DND-41 (cell line): ENCODE measurements at regions not wholly inside any gene's neighbourhood (a gene's known extent, or its start where the extent isn't known, plus 50 kb on each side); places are given as distances from the start of the nearest gene placed in this dataset.

ENCODE experiments used
- EZH2 ChIP-seq: IDR thresholded peaks from 3 replicates; pipeline ENCODE4 v1.6.1; 2012; ENCODE audit warnings: borderline replicate concordance, low read depth, mild to moderate bottlenecking, moderate library complexity, low read length, inconsistent platforms; ENCODE audit not compliant: severe bottlenecking
- TF ChIP-seq, protein P1 (sequence below): IDR thresholded peaks from 2 replicates; pipeline ENCODE4 v1.5.1; 2012; ENCODE audit warnings: borderline replicate concordance, low read length, moderate library complexity, mild to moderate bottlenecking; ENCODE audit not compliant: poor library complexity, severe bottlenecking; ENCODE audit errors: extremely low read depth

- TF ChIP-seq, protein P1, sequence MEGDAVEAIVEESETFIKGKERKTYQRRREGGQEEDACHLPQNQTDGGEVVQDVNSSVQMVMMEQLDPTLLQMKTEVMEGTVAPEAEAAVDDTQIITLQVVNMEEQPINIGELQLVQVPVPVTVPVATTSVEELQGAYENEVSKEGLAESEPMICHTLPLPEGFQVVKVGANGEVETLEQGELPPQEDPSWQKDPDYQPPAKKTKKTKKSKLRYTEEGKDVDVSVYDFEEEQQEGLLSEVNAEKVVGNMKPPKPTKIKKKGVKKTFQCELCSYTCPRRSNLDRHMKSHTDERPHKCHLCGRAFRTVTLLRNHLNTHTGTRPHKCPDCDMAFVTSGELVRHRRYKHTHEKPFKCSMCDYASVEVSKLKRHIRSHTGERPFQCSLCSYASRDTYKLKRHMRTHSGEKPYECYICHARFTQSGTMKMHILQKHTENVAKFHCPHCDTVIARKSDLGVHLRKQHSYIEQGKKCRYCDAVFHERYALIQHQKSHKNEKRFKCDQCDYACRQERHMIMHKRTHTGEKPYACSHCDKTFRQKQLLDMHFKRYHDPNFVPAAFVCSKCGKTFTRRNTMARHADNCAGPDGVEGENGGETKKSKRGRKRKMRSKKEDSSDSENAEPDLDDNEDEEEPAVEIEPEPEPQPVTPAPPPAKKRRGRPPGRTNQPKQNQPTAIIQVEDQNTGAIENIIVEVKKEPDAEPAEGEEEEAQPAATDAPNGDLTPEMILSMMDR: no peak
- no peak for TF ChIP-seq EZH2
Measured at GRCh38 chr14:30373526-30373925, 185.4 kb upstream of the G2E3 start.
